ENCODE measurements at regions not wholly inside any gene's neighbourhood (a gene's known extent, or its start where the extent isn't known, plus 50 kb on each side); places are given as distances from the start of the nearest gene placed in this dataset.
"Not testable (repeated sequence)": the region's sequence is repeated elsewhere in the genome, so short reads cannot be mapped to it uniquely, and the experiment has no call there.

- DNase-seq: no peak
These were observed 52.2 kb upstream of the ABCA1 start for GRCh38 chr9:104980039-104980654.

DNA sequence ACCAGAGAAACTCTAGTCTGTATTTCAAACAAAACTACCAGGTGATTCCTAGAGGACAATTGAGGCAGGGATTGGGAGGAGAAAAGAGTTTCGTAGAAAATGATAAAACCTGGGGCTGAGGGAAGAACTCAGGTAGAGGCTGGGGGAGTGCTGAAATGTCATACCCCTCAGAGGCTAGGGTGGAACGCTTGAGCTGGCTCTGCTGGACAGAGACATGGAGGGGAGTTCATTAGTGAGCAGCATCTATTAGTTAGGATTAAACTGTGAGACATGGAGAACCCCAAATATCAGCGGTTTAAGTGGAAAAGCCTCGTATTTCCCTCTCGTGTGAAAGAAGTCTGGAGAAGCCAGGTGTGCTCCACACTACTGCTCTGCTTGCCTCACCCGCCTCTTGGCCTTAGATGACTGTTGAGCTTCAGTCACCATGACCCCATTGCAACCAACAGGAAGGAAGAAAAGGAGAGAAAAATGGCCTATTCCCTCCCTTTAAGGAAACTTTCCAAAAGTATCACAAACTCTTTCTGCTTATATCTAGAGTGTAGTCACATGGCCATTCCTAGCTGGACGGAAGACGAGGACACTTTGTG lies 53.7 kb upstream of the ABCA1 start:
- no peak for DNase-seq

DNA sequence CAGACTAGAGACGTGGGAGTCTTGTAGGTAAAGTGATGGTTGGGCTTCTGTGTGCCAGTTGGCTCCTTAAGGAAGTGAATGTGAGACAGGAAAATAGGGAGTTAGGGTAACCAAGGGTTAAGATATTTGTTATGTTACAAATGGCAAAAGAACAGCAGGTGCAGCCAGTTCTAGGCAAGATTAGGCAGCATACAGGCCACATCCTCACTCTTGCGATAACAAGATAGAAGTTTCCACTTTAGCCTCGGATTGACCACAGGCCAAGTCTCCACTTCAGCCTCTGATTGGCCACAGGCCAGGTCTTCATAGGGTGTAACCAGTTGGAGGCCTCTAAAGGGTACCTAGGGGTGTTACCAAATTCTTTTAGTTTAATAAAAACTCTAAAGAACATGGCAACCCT lies 54.6 kb upstream of the ABCA1 start:
- DNase-seq: no peak

DNA sequence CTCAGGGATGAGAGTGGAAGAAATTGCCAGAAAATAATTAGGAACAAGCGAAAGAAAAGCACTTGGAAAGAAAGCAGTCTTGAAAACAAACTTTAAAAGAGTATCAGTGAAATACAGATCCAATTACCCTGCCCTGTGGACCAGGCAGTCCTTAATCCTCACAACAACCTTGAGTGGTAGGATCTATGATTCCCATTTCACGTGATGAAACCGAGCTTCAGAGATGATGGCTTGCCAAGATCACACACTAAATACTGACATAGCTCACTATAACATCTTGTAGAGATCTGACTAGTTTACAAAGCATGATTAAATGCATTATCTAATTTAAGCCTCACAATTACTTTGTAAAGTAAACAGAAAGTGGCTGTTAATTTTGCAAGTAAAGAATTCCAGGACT lies 55.5 kb upstream of the ABCA1 start:
- no peak for DNase-seq

GRCh38 chr9:104984121-104984520 lies 56.2 kb upstream of the ABCA1 start:
- DNase-seq: no peak

- DNase-seq: no peak
These were observed 56.6 kb upstream of the ABCA1 start for GRCh38 chr9:104984542-104984941.

DNA sequence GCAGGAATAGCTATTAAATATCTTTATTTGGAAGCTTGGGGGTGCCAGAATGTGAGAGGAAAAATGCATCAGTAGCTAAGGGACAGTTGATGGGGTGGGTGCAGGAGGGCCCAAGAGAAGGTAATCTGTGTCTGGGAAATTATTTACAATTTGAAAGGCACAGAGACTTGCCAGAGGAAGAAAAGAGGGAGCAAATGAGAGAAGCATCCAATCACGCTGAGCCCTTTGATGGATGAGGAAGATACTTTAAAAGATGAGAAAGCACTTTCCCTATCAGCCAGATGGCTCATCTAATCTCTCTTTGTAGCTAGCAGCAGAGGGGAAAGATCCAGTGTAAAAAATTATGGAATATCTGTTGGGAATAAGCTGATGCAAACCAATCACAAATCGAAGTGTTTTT lies 57.0 kb upstream of the ABCA1 start:
- no peak for DNase-seq

DNA sequence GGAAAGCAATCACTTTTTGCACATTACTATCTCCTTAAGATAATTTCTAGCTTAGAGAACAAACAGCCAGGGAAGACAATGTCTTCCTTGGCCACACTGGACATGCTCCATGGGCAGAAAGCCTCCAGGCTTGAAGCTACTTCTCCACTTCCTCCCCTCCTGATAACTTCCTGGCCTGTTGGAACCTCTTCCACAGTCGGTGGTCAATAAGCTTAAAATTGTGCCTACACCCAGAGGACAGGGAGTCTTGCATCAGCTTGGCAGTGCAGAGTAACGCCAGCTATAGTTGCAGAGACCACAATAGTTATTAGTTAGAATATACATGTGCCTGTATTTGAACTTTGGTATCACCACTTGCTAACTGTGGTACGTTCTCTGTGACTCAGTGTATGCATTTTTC lies 58.1 kb upstream of the ABCA1 start:
- no peak for DNase-seq

GRCh38 chr9:104987743-104988142 lies 59.8 kb upstream of the ABCA1 start:
- no peak for DNase-seq

DNA sequence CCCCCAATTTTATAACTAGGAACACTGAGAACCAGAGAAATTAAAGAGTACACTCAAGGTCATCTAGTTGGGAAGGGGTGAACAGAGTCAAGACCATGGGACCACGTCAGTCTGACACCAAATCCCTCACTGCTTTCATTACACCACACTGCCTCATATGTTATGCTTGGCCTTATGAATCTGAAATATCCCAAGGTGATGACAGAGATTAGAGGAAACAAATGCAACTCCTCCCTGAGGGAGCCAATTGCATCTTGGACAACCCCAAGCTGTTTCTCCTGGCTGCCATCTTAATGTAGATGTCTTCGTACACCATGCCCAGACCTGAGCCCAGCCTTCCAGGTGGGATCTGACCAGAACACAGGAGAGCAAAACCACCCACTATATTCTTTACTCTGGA lies 60.6 kb upstream of the ABCA1 start:
- DNase-seq: no peak

GRCh38 chr9:104991144-104991953 lies 63.4 kb upstream of the ABCA1 start:
- DNase-seq: peak; percentile 92

- no peak for DNase-seq
These were observed 64.7 kb upstream of the ABCA1 start for GRCh38 chr9:104992659-104993058.

DNA sequence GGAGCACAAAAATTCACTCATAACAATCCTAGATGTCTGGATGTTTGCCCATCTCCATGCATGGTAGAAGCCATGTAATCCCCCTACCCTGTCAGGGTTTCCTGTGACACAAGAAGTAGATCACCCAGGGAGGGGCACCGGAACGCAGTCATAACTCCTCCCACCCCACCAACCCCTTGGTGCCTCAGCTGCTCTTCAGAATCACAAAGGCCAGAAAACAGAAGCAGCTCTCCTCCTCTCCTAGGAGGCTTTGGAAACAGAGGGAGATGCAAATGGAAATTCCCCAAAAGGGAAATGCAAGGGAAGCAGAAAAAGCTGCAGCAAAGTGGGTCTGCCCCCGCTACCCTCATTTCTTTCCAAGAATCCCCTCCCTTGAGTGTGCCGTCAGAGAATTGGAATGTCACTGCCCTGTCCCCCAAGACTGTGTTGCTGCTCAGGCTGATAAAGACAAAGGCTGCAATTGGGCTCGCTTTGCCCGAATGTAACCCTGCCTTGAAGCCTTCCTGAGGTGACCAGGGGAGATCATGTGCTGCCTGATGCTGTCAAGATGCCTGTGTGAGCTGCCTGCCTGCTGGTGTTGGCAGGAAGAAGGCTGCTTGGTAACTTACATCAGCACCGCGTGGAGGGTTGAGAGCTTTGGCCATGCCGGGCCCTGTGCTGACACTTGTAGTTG lies 65.5 kb upstream of the ABCA1 start:
- peak; percentile 24 for DNase-seq

- DNase-seq: no peak
These were observed 69.6 kb upstream of the ABCA1 start for GRCh38 chr9:104997536-104997935.

DNA sequence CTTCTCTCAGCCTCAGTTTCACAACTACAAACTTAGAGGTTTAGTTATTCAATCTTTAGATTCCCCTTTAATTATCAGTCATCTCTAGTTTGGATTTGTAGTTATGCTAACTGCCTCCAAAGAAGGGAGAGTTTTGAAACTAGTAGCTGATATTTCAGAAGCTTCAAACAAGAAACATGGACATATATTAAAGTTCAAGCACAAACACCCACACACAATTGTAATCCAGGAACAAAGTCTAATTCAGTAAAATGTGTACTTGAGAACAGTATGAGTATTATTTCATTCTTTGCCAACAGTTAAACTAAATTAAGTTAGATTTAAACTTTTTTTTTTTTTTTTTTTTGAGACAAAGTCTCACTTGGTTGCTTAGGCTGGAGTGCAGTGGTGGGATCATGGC lies 71.2 kb upstream of the ABCA1 start:
- no peak for DNase-seq

- DNase-seq: not testable (repeated sequence)
These were observed 72.6 kb upstream of the ABCA1 start for GRCh38 chr9:105000529-105000928.

DNA sequence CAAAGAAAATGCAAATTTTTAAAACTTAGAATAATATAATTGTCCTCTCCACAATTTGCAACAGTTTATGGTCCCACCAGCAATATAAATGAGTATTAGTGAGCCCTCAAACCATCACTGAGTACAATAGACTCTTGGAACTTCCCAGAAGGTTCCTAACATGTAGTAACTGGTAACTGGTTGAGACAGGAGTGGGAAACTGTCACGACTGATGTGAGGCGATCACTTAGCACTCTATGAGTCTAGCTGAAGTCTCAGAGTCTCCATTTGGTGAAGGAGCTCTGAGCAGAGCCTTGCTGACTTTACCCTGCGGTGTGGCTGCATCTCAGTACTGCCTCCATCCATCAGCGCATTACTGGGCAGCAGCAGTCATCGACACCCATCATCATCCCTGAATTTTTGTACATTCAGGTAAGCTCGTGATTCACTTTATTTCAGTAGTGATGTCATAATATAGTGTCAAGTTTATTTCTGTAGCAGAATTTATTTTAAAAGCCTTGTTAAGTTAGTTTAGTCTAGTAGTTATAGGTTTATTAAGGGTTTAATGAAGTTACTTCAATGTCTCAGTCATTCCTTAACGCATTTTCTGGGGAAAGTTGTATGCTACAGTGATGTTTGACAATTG lies 76.6 kb upstream of the ABCA1 start:
- no peak for DNase-seq

- no peak for DNase-seq
These were observed 77.2 kb upstream of the ABCA1 start for GRCh38 chr9:105005186-105005585.

- no peak for DNase-seq
These were observed 78.6 kb upstream of the ABCA1 start for GRCh38 chr9:105006514-105006913.

DNA sequence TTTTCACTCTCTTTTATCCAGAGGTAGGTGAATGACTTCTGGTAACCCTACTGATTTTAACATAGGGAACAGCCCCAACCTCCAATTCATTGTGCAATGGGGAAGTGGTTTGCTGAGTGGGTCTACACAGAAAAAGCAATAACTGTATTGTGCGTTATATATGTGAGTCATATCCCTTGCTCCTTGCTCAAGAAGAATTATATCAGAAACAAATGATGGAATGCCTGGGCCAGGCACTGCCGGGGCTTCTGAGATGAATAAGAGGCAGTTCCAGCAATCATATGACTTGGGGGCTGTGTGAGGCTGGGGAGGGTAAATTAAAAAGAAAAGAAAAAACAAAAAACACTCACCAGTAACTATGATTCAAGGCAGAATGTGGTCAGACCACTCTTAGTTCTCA lies 79.2 kb upstream of the ABCA1 start:
- DNase-seq: no peak

DNA sequence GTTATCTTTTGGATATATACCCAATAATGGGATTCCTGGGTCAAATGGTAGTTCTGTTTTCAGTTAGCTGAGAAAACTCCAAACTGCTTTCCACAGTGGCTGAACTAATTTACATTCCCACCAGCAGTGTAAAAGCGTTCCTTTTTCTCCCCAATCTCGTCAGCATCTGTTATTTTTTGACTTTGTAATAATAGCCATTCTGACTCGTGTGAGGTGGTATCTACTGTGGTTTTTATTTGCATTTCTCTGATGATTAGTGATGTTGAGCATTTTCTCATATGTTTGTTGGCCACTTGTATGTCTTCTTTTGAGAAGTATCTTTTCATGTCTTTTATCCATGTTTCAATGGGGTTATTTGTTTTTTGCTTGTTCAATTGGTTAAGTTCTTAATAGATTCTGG lies 82.1 kb upstream of the ABCA1 start:
- not testable (repeated sequence) for DNase-seq

- DNase-seq: no peak
These were observed 94.0 kb upstream of the ABCA1 start for GRCh38 chr9:105021917-105022316.

GRCh38 chr9:105022545-105022944 lies 94.6 kb upstream of the ABCA1 start:
- not testable (repeated sequence) for DNase-seq

All from hindlimb muscle (tissue), 1 donor.